ENCODE measurements at regions not wholly inside any gene's neighbourhood (a gene's known extent, or its start where the extent isn't known, plus 50 kb on each side); places are given as distances from the start of the nearest gene placed in this dataset.
"Not testable (repeated sequence)": the region's sequence is repeated elsewhere in the genome, so short reads cannot be mapped to it uniquely, and the experiment has no call there.

- DNase-seq (ENCODE audit: low spot score), result no peak
Observed at GRCh38 chr16:65833171-65833871, 533.2 kb upstream of the CDH5 start.

- DNase-seq (ENCODE audit: low spot score), result no peak
Observed at GRCh38 chr16:65832679-65833078, 533.8 kb upstream of the CDH5 start.

- DNase-seq (ENCODE audit: low spot score), result no peak
Observed at GRCh38 chr16:65831903-65832666, 534.4 kb upstream of the CDH5 start.

GRCh38 chr16:65829076-65829475, 537.4 kb upstream of the CDH5 start:
- no peak for DNase-seq (ENCODE audit: low spot score)

- DNase-seq (ENCODE audit: low spot score), result no peak
Observed at GRCh38 chr16:65828296-65828695, 538.2 kb upstream of the CDH5 start.

GRCh38 chr16:65827231-65827630, 539.3 kb upstream of the CDH5 start:
- DNase-seq (ENCODE audit: low spot score), result no peak

- DNase-seq (ENCODE audit: low spot score), result no peak
Observed at GRCh38 chr16:65825191-65825856, 541.2 kb upstream of the CDH5 start.

GRCh38 chr16:65822148-65822547, 544.3 kb upstream of the CDH5 start:
- DNase-seq (ENCODE audit: low spot score), result no peak

GRCh38 chr16:65819136-65819898, 547.2 kb upstream of the CDH5 start:
- DNase-seq (ENCODE audit: low spot score), result no peak

GRCh38 chr16:65817799-65818198, 548.7 kb upstream of the CDH5 start:
- DNase-seq (ENCODE audit: low spot score), result no peak

GRCh38 chr16:65817066-65817465, 549.4 kb upstream of the CDH5 start:
- DNase-seq (ENCODE audit: low spot score), result no peak

GRCh38 chr16:65816556-65816955, 549.9 kb upstream of the CDH5 start:
- DNase-seq (ENCODE audit: low spot score), result no peak

- DNase-seq (ENCODE audit: low spot score), result no peak
Observed at GRCh38 chr16:65815707-65816106, 550.8 kb upstream of the CDH5 start.

- not testable (repeated sequence) for DNase-seq (ENCODE audit: low spot score)
Observed at GRCh38 chr16:65813879-65814278, 552.6 kb upstream of the CDH5 start.

GRCh38 chr16:65809627-65810026, 556.9 kb upstream of the CDH5 start:
- DNase-seq (ENCODE audit: low spot score), result no peak

GRCh38 chr16:65808790-65809189, 557.7 kb upstream of the CDH5 start:
- DNase-seq (ENCODE audit: low spot score), result no peak

GRCh38 chr16:65807858-65808257, 558.6 kb upstream of the CDH5 start:
- no peak for DNase-seq (ENCODE audit: low spot score)

GRCh38 chr16:65805704-65806103, 560.8 kb upstream of the CDH5 start:
- DNase-seq (ENCODE audit: low spot score), result not testable (repeated sequence)

- DNase-seq (ENCODE audit: low spot score), result no peak
Observed at GRCh38 chr16:65796481-65796880, 570.0 kb upstream of the CDH5 start.

- no peak for DNase-seq (ENCODE audit: low spot score)
Observed at GRCh38 chr16:65794973-65795372, 571.5 kb upstream of the CDH5 start.

GRCh38 chr16:65793781-65794180, 572.7 kb upstream of the CDH5 start:
- DNase-seq (ENCODE audit: low spot score), result no peak

GRCh38 chr16:65790768-65791167, 575.7 kb upstream of the CDH5 start:
- no peak for DNase-seq (ENCODE audit: low spot score)

Measured in LoVo (cell line).